MM.1S (cell line): ENCODE measurements at regions not wholly inside any gene's neighbourhood (a gene's known extent, or its start where the extent isn't known, plus 50 kb on each side); places are given as distances from the start of the nearest gene placed in this dataset.

Experiments used
- EZH2phosphoT487 ChIP-seq: fragments of 300-600 bp; sonication (generic); IDR thresholded peaks from 2 replicates; pipeline ENCODE4 v1.6.1; 2018; ENCODE audit warnings: antibody characterized with exemption, low read length
- TF ChIP-seq, protein P1 (sequence below): fragments of 300-600 bp; sonication (generic); IDR thresholded peaks from 2 replicates; pipeline ENCODE4 v1.5.1; 2016; ENCODE audit warnings: antibody characterized with exemption, low read length, mixed read lengths

DNA sequence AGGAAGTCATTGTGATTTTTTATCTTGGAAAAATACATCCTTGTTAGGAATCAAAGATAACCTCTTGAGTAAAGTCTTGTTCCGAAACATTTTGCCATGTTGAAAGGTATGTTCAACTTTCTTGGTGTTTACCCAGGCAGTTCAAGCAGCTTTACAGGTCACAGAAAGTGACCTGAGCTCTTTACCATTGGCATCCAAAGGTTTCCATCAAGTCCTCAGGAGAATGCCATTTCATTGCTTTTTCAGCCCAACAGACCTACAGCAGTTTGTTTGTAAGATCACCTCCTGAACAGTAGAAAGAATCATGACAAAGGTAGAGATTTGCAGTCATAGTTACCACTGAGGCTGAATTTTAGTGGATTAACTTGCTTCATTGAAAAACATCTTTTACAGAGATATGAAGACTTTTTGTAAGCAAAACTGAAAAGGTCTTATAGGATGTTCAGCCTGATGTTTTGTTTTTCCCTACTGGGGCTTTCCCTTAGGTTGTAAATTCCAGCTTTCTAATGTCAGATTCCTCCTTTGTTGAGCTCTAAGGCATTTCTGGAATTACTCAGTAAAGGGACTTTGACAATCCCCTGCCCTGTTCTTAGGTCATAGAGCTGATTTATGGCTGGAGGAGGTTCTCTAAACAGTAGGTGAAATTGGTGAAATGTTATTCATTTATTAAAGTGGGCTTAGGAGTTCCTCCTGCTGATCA lies 236.8 kb upstream of the RBMS1 start:
- TF ChIP-seq, protein P1, sequence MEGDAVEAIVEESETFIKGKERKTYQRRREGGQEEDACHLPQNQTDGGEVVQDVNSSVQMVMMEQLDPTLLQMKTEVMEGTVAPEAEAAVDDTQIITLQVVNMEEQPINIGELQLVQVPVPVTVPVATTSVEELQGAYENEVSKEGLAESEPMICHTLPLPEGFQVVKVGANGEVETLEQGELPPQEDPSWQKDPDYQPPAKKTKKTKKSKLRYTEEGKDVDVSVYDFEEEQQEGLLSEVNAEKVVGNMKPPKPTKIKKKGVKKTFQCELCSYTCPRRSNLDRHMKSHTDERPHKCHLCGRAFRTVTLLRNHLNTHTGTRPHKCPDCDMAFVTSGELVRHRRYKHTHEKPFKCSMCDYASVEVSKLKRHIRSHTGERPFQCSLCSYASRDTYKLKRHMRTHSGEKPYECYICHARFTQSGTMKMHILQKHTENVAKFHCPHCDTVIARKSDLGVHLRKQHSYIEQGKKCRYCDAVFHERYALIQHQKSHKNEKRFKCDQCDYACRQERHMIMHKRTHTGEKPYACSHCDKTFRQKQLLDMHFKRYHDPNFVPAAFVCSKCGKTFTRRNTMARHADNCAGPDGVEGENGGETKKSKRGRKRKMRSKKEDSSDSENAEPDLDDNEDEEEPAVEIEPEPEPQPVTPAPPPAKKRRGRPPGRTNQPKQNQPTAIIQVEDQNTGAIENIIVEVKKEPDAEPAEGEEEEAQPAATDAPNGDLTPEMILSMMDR: no peak
- no peak for TF ChIP-seq EZH2phosphoT487
